ENCODE measurements at regions not wholly inside any gene's neighbourhood (a gene's known extent, or its start where the extent isn't known, plus 50 kb on each side); places are given as distances from the start of the nearest gene placed in this dataset.

DNA sequence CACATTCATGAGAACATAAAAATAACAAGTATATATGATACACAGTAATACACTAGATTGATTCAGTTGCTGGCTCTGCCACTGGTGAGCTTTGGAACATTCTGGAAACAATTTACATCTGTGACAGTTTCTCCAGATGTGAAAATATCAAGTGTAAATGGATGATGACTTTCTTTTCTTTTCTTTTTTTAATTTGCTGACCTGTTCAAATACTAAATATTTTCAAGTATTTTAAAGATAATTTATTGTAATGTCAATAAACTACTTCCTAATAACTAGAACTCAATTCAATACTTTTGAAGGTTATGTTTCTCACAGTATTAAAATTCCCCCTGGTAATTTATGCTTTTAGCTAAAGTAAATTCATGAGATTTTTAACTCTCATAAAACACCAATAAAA lies 180.3 kb downstream of the CRPPA start:
- TF ChIP-seq TAF1 (IDR thresholded peaks at IDR 0.05; ENCODE audit: low read depth) (no peak), EP300 (IDR thresholded peaks at IDR 0.05; ENCODE audit: borderline replicate concordance) (no peak), NFIC (IDR thresholded peaks at IDR 0.05) (no peak), YY1 (IDR thresholded peaks at IDR 0.05; ENCODE audit: low read depth) (no peak)
- TF ChIP-seq, protein P1, sequence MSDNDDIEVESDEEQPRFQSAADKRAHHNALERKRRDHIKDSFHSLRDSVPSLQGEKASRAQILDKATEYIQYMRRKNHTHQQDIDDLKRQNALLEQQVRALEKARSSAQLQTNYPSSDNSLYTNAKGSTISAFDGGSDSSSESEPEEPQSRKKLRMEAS (IDR thresholded peaks at IDR 0.05): no peak

DNA sequence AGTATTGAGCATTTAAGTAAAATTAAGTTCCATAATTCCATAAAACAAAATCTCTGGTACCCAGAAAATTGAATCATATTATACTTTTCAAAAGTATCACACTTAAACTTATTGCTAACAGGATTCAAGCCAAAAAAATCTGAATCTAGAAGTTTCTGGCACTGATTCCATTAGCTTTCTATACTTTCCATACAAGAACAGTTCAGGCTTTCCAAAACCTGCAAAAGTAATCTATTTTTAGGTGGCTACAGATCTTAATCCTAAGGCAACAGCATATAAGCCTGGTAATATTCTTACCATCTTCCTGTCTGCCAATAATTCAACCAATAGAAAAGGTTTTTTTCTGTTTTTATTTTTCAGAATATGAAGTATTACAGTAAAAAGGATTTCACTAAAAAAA lies 185.0 kb downstream of the CRPPA start:
- TF ChIP-seq CEBPB (IDR thresholded peaks at IDR 0.05) (no peak), ZBTB7A (IDR thresholded peaks at IDR 0.05; ENCODE audit: low read depth) (no peak), RAD21 (IDR thresholded peaks at IDR 0.05; ENCODE audit: low read depth) (no peak), NFIC (IDR thresholded peaks at IDR 0.05) (no peak), TAF1 (IDR thresholded peaks at IDR 0.05; ENCODE audit: low read depth) (no peak), EP300 (IDR thresholded peaks at IDR 0.05; ENCODE audit: borderline replicate concordance) (no peak)
- TF ChIP-seq, protein P2, sequence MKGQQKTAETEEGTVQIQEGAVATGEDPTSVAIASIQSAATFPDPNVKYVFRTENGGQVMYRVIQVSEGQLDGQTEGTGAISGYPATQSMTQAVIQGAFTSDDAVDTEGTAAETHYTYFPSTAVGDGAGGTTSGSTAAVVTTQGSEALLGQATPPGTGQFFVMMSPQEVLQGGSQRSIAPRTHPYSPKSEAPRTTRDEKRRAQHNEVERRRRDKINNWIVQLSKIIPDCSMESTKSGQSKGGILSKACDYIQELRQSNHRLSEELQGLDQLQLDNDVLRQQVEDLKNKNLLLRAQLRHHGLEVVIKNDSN (IDR thresholded peaks at IDR 0.05): no peak

DNA sequence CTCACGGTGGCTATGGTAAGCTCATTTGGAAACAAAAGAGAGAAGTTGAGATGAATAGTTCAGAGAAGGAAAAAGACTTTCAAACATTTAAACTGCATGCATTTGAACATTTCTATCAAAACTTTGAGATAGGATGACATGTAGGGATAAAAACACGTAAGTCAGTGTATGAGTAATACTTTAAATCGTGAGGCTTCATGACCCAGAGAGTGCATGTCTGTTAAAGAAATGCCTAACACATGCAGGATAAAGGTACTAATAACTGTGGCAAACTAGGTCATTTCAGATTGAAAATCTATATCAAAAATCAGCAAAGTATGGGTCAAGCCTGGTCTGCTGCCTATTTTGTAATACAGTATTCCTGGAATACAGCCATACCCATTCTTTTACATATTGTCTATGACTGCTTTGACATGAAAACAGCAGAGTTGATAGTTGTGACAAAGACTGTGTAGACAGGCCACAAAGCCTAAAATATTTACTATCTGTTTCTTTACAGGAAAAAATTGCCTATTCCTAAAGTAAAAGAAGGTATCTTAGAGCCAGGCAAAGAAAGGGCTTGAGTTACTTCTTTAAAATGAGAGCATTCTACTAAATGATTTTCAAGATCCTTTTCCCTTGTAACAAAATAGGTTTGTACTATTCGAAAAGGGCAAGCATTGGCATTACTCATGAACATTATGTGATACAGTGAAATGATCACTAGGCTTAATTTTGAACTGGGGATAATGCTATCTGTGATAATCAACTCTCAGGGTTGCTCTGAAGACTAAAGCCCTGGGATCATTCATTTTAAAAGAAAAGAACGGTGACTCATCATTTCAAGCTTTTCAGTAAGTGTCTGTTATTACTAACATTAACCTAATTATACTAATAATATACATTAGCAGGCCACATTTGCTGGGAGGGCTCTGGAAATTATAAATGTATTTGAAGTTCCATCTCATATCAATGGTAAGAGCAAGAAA lies 185.9 kb downstream of the CRPPA start:
- TF ChIP-seq CEBPB (IDR thresholded peaks at IDR 0.05): no peak
- TF ChIP-seq TAF1 (IDR thresholded peaks at IDR 0.05; ENCODE audit: low read depth): no peak
- no peak for TF ChIP-seq FOXM1 (IDR thresholded peaks at IDR 0.05; ENCODE audit: borderline replicate concordance, low read depth)

DNA sequence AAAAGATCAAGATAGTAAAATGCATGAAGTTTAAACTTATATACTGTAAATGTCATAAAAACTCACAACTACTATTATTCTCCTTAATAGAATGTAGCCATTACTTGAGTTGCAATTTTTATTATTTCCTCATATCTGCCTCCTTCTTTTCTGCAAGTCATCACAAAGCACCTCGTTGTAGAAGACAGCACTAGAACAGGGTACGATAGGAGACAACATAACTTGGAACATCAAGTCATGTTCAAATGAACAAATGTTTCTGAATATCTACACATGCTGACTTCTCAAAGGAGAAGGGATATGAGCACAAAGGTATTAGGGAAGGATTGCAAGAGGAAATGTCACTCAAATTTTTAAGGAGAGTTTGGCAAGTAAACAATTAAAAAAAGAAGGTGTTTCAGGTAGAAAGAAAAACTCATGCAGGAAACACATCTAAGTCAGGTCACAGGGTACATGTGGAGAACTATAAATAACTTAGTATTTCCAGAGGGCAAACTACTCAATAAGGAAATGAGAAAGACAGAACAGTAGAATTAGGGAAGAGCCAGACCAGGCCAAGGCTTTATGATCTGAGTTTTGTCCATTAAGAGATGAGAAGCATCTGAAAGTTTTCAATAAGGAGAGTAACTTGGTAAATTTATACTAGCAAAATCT lies 186.7 kb downstream of the CRPPA start:
- TF ChIP-seq TCF12 (IDR thresholded peaks at IDR 0.05; ENCODE audit: low read depth): no peak
- no peak for TF ChIP-seq CEBPB (IDR thresholded peaks at IDR 0.05)
- no peak for TF ChIP-seq EGR1 (IDR thresholded peaks at IDR 0.05)
- TF ChIP-seq RAD21 (IDR thresholded peaks at IDR 0.05; ENCODE audit: low read depth): no peak
- no peak for TF ChIP-seq FOXM1 (IDR thresholded peaks at IDR 0.05; ENCODE audit: borderline replicate concordance, low read depth)
- no peak for TF ChIP-seq TAF1 (IDR thresholded peaks at IDR 0.05; ENCODE audit: low read depth)

DNA sequence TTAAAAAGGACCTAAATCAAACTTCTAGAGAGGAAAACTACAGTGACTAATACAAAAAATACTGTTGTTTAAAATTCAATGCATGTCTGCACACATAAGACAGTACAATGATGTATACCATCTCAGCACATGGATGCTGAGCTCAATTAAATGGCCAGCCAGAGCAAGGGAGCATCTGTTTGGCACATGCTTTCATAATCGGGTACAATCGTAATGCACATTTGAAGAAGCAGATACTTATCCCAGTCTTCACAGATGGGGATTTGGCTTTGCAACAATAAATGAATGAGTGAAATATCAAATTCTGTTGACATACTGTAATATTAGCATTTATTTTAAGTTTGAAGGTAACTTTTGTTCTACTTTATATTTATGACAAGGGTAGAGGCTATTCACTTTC lies 187.8 kb downstream of the CRPPA start:
- TF ChIP-seq, protein P1 (IDR thresholded peaks at IDR 0.05): no peak
- TF ChIP-seq TAF1 (IDR thresholded peaks at IDR 0.05; ENCODE audit: low read depth) (no peak), EGR1 (IDR thresholded peaks at IDR 0.05) (no peak), EP300 (IDR thresholded peaks at IDR 0.05; ENCODE audit: borderline replicate concordance) (no peak), CEBPB (IDR thresholded peaks at IDR 0.05) (no peak), YY1 (IDR thresholded peaks at IDR 0.05; ENCODE audit: low read depth) (no peak)

DNA sequence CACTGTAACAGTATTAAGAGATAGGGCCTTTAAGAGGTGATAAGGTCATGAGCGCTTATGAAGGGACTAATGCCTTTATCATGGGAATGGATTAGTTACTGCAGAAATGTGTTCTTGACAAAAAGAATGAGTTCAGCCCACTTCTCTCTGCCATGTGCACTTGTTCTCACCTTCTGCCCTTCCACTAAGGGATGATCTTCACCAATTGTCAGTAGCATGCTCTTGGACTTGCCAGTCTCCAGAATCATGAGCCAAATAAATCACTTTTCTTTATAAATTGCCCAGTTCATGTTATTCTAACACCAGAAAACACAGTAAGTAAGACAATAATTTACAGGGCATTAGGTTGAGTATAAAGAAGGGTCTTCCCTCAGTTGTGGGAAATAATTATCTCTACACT lies 189.1 kb downstream of the CRPPA start:
- TF ChIP-seq TCF12 (IDR thresholded peaks at IDR 0.05; ENCODE audit: low read depth): no peak

DNA sequence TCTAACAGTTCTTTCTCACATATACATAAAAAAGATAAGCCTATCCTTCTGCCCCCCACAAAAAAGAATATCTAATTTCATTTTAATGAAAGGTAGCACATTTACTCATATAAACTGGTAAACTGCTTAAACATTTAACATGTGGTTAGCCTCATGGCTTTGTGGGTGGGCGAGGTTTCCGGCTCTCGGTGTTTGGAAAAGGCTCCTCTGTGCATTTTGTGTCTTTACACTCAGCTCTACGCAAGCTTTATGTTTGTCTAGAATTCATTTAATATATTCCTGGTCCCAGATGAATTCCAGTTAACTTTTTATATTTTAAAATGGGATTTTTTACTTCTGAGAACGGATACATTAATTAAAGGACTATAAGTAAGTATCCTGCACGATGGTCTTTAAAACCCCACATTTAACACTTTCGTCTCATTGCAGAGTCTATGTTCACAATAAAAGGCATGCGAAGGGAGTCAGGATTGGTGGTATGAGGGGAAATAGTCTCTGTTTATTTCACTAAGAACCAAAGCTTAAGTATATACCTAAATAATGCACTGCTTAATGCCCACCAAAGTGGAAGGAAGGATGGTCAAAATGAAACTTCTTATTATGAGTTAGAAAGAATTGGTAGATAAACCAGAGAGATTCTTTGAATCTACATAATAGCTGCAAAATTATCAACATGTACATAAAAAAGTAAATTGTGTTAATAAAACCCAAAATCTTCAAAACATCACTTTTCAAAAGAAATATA lies 197.2 kb downstream of the CRPPA start:
- TF ChIP-seq TEAD4 (IDR thresholded peaks at IDR 0.05): no peak
- no peak for TF ChIP-seq NFIC (IDR thresholded peaks at IDR 0.05)
- no peak for TF ChIP-seq TCF12 (IDR thresholded peaks at IDR 0.05; ENCODE audit: low read depth)
- no peak for TF ChIP-seq TAF1 (IDR thresholded peaks at IDR 0.05; ENCODE audit: low read depth)
- TF ChIP-seq, protein P3, sequence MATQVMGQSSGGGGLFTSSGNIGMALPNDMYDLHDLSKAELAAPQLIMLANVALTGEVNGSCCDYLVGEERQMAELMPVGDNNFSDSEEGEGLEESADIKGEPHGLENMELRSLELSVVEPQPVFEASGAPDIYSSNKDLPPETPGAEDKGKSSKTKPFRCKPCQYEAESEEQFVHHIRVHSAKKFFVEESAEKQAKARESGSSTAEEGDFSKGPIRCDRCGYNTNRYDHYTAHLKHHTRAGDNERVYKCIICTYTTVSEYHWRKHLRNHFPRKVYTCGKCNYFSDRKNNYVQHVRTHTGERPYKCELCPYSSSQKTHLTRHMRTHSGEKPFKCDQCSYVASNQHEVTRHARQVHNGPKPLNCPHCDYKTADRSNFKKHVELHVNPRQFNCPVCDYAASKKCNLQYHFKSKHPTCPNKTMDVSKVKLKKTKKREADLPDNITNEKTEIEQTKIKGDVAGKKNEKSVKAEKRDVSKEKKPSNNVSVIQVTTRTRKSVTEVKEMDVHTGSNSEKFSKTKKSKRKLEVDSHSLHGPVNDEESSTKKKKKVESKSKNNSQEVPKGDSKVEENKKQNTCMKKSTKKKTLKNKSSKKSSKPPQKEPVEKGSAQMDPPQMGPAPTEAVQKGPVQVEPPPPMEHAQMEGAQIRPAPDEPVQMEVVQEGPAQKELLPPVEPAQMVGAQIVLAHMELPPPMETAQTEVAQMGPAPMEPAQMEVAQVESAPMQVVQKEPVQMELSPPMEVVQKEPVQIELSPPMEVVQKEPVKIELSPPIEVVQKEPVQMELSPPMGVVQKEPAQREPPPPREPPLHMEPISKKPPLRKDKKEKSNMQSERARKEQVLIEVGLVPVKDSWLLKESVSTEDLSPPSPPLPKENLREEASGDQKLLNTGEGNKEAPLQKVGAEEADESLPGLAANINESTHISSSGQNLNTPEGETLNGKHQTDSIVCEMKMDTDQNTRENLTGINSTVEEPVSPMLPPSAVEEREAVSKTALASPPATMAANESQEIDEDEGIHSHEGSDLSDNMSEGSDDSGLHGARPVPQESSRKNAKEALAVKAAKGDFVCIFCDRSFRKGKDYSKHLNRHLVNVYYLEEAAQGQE (IDR thresholded peaks at IDR 0.05; ENCODE audit: low read depth): no peak
- TF ChIP-seq ZBTB7A (IDR thresholded peaks at IDR 0.05; ENCODE audit: low read depth): no peak
- no peak for TF ChIP-seq RAD21 (IDR thresholded peaks at IDR 0.05; ENCODE audit: low read depth)
- no peak for TF ChIP-seq EGR1 (IDR thresholded peaks at IDR 0.05)
- TF ChIP-seq CEBPB (IDR thresholded peaks at IDR 0.05): no peak
- no peak for TF ChIP-seq FOXM1 (IDR thresholded peaks at IDR 0.05; ENCODE audit: borderline replicate concordance, low read depth)
- no peak for TF ChIP-seq YY1 (IDR thresholded peaks at IDR 0.05; ENCODE audit: low read depth)
- no peak for TF ChIP-seq EP300 (IDR thresholded peaks at IDR 0.05; ENCODE audit: borderline replicate concordance)
- TF ChIP-seq, protein P1 (IDR thresholded peaks at IDR 0.05): no peak

DNA sequence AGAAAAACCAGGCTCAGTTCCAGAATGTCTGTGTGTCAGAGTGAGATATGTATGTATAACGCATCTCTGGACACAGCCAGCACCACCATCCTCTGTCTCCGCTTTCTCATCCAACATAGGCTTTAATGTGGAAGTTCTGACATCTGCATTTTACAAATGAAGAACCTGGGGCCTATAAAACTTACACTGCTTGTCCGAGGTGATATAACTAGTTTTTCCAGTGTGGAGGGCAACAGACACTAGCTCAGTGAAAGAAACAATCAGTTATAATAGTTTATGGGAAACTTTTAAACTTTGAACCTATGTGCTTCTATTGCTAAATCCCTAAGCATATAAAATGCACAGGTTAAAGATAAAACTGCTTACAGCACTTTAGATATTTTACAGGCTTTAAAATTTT lies 208.7 kb downstream of the CRPPA start:
- TF ChIP-seq NFIC (IDR thresholded peaks at IDR 0.05): no peak
- no peak for TF ChIP-seq YY1 (IDR thresholded peaks at IDR 0.05; ENCODE audit: low read depth)
- no peak for TF ChIP-seq EGR1 (IDR thresholded peaks at IDR 0.05)
- no peak for TF ChIP-seq TCF12 (IDR thresholded peaks at IDR 0.05; ENCODE audit: low read depth)
